ENCODE measurements at regions not wholly inside any gene's neighbourhood (a gene's known extent, or its start where the extent isn't known, plus 50 kb on each side); places are given as distances from the start of the nearest gene placed in this dataset.

DNA sequence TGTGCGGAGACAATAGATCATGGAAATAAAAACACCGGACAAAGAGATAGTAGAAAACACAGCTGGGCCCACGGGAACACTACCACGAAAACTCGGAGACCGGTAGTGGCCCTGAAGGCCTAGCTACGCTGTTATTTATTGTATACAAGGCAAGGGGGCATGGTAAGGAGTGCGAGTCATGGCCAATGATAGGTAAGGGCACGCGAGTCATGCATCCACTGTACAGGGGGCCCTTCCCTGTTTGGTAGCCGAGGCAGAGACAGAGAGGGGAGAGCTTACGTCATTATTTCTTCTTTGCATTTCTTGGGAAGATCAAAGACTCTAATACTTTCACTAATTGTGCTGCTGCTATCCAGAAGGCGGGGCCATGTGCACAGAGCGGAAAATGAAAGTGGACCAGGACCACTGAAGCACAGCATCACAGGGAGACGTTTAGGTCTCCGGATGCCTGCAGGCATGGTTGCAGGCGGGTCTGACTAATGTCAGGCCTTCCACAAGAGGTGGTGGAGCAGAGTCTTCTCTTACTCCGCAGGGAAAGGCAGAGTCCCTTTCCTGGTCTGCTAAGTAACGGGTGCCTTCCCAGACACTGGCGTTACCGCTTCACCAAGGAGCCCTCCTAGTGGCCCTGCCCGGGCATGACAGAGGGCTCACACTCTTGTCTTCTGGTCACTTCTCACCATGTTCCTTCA, 74.4 kb upstream of the ARL4D start:
- TF ChIP-seq FOXP1 (CRISPR knock-in tag; IDR thresholded peaks at IDR 0.05) (no peak), SMARCB1 (IDR thresholded peaks at IDR 0.05; ENCODE audit: insufficient read length, low read depth) (no peak), NRF1 (conservative IDR thresholded peaks at IDR 0.05 in 1 of 2, IDR thresholded peaks at IDR 0.05 in 1 of 2) (no peak), CAMTA2 (CRISPR knock-in tag; conservative IDR thresholded peaks at IDR 0.05) (no peak), ZBTB17 (CRISPR knock-in tag; IDR thresholded peaks at IDR 0.05) (no peak), PHB (CRISPR knock-in tag; IDR thresholded peaks at IDR 0.05) (no peak), YY1 (IDR thresholded peaks at IDR 0.05; ENCODE audit: borderline replicate concordance in 1 of 3, control insufficient read depth in 1 of 3, extremely low read depth in 1 of 3, insufficient read depth in 3 of 3, insufficient read length in 1 of 3, insufficient replicate concordance in 2 of 3, low read depth in 1 of 3, low read length in 2 of 3) (no peak), CCNT2 (IDR thresholded peaks at IDR 0.05; ENCODE audit: borderline replicate concordance, extremely low read depth, insufficient read length, low read depth, low read length) (no peak), MBD2 (IDR thresholded peaks at IDR 0.05; ENCODE audit: borderline replicate concordance, low read depth) (no peak), EZH2 (IDR thresholded peaks at IDR 0.05; ENCODE audit: borderline replicate concordance, low read depth, low read length) (no peak)
- TF ChIP-seq, protein P1, sequence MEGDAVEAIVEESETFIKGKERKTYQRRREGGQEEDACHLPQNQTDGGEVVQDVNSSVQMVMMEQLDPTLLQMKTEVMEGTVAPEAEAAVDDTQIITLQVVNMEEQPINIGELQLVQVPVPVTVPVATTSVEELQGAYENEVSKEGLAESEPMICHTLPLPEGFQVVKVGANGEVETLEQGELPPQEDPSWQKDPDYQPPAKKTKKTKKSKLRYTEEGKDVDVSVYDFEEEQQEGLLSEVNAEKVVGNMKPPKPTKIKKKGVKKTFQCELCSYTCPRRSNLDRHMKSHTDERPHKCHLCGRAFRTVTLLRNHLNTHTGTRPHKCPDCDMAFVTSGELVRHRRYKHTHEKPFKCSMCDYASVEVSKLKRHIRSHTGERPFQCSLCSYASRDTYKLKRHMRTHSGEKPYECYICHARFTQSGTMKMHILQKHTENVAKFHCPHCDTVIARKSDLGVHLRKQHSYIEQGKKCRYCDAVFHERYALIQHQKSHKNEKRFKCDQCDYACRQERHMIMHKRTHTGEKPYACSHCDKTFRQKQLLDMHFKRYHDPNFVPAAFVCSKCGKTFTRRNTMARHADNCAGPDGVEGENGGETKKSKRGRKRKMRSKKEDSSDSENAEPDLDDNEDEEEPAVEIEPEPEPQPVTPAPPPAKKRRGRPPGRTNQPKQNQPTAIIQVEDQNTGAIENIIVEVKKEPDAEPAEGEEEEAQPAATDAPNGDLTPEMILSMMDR (IDR thresholded peaks at IDR 0.05 in 2 of 3, conservative IDR thresholded peaks at IDR 0.05 in 1 of 3; ENCODE audit: insufficient read depth in 2 of 3, low read depth in 1 of 3, low read length in 3 of 3) = no peak
- TF ChIP-seq, protein P2, sequence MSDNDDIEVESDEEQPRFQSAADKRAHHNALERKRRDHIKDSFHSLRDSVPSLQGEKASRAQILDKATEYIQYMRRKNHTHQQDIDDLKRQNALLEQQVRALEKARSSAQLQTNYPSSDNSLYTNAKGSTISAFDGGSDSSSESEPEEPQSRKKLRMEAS (CRISPR knock-in tag; IDR thresholded peaks at IDR 0.05) = no peak
